ENCODE measurements at regions not wholly inside any gene's neighbourhood (a gene's known extent, or its start where the extent isn't known, plus 50 kb on each side); places are given as distances from the start of the nearest gene placed in this dataset.

GRCh38 chr12:64931321-64931720 lies 106.9 kb downstream of the TBC1D30 start:
- CTCF ChIA-PET (ENCODE audit: low intra/inter-chr PET ratio, low total read pairs): no interaction called here
- H3K36me3 ChIP-seq (replicated peaks in 1 of 2; ENCODE audit: control insufficient read depth in 1 of 2, insufficient read depth in 2 of 2, low read length in 2 of 2): no peaks in the 10 kb centered on the region
- no peak for TF ChIP-seq ZKSCAN1 (IDR thresholded peaks at IDR 0.05; ENCODE audit: low read length)
- TF ChIP-seq HMGA1 (CRISPR knock-in tag; conservative IDR thresholded peaks at IDR 0.05): no peak
- no peak for TF ChIP-seq ZNF142 (CRISPR knock-in tag; IDR thresholded peaks at IDR 0.05)
- no peak for TF ChIP-seq NR2C2 (CRISPR knock-in tag; IDR thresholded peaks at IDR 0.05; ENCODE audit: borderline replicate concordance)
- no peak for TF ChIP-seq STAT6 (CRISPR knock-in tag; IDR thresholded peaks at IDR 0.05; ENCODE audit: borderline replicate concordance)
- H2AFZ ChIP-seq (ENCODE audit: low read length): no peak overlapping the region
- no peaks in the 10 kb centered on the region for H4K20me1 ChIP-seq (ENCODE audit: insufficient read depth, low read length)
- no peaks in the 10 kb centered on the region for H3K9me3 ChIP-seq (ENCODE audit: low read length)
- 43% methylated on average over 2 of the region's 3 CpGs for WGBS (ENCODE audit: low lambda C conversion rate)
- in situ Hi-C loops (cut with HindIII; ENCODE audit: extremely low pct_ligation_motif_present, low pct_unique_long_range_greater_than_20kb) (no loop called here), intact Hi-C loops (cut with micrococcal nuclease; ENCODE audit: unreplicated experiment) (no loop called here)
- no peaks in the 10 kb centered on the region for H3K4me1 ChIP-seq (ENCODE audit: insufficient read depth, low read length)
- H3K79me2 ChIP-seq (ENCODE audit: insufficient read depth, low read length): no peaks in the 10 kb centered on the region
- H3K9ac ChIP-seq (ENCODE audit: insufficient read depth, low read depth, low read length): no peak overlapping the region
- no peak overlapping the region for H3K4me3 ChIP-seq (replicated peaks in 1 of 3; ENCODE audit: insufficient read depth in 1 of 3, low read depth in 2 of 3, low read length in 3 of 3)
- DNase-seq (ENCODE audit: low spot score) (no peak), ATAC-seq (no peak), FAIRE-seq (no peak)
- H3K27ac ChIP-seq (ENCODE audit: extremely low read length, insufficient read depth, low read length): no peak overlapping the region
- no peak overlapping the region for H3K4me2 ChIP-seq (ENCODE audit: low read depth, low read length)
- no TSS peak for BruUV-seq (replicated peaks)
- POLR2A ChIA-PET: no interaction called here
- H3K27me3 ChIP-seq (ENCODE audit: control insufficient read depth in 1 of 2, insufficient read depth in 2 of 2, low read length in 2 of 2): no peaks in the 10 kb centered on the region
